ENCODE measurements at regions not wholly inside any gene's neighbourhood (a gene's known extent, or its start where the extent isn't known, plus 50 kb on each side); places are given as distances from the start of the nearest gene placed in this dataset.

GRCh38 chr2:119069781-119070180 lies 88.8 kb downstream of the C1QL2 start:
- peaks cover 47% of the 10 kb centered on the region for H3K27me3 ChIP-seq
- H3K4me3 ChIP-seq, result no peak overlapping the region
- TF ChIP-seq POLR2AphosphoS5 (IDR thresholded peaks at IDR 0.05) (no peak), EP300 (IDR thresholded peaks at IDR 0.05) (no peak), CTCF (IDR thresholded peaks at IDR 0.05) (no peak), POLR2A (IDR thresholded peaks at IDR 0.05) (no peak)
- WGBS, 2 donors (ENCODE audit: low coverage in 1 of 2), result 64% methylated on average over 8 of the region's 8 CpGs; no CpG with 5 or more reads in 1 of the 2 donors
- no peaks in the 10 kb centered on the region for H3K9me3 ChIP-seq
- ATAC-seq, result no peak
- H3K4me1 ChIP-seq, result no peaks in the 10 kb centered on the region
- no peak overlapping the region for H3K27ac ChIP-seq
- no peaks in the 10 kb centered on the region for H3K36me3 ChIP-seq

- 36 to 40% methylated on average over 3 to 4 of the region's 7 CpGs for WGBS, 2 donors (ENCODE audit: low coverage in 1 of 2)
- TF ChIP-seq CTCF (IDR thresholded peaks at IDR 0.05) (no peak), POLR2AphosphoS5 (IDR thresholded peaks at IDR 0.05) (no peak), POLR2A (IDR thresholded peaks at IDR 0.05) (no peak), EP300 (IDR thresholded peaks at IDR 0.05) (no peak)
- Histone ChIP-seq H3K27me3 (peaks cover 35% of the 10 kb centered on the region), H3K36me3 (no peaks in the 10 kb centered on the region), H3K27ac (no peak overlapping the region), H3K4me1 (no peaks in the 10 kb centered on the region), H3K9me3 (peaks cover 0 to 11% (median 0%) of the 10 kb centered on the region in 3 donors), H3K4me3 (no peak overlapping the region)
- no peak for ATAC-seq
Observed at GRCh38 chr2:119068154-119068725, 90.3 kb downstream of the C1QL2 start.

- Histone ChIP-seq H3K9me3 (peaks cover 0 to 11% (median 0%) of the 10 kb centered on the region in 3 donors), H3K27me3 (peaks cover 28% of the 10 kb centered on the region), H3K36me3 (no peaks in the 10 kb centered on the region), H3K4me1 (no peaks in the 10 kb centered on the region), H3K27ac (no peak overlapping the region), H3K4me3 (no peak overlapping the region)
- ATAC-seq, result no peak
- WGBS, 2 donors (ENCODE audit: low coverage in 1 of 2), result 83% methylated on average over 1 of the region's 2 CpGs; no CpG with 5 or more reads in 1 of the 2 donors
- TF ChIP-seq CTCF (IDR thresholded peaks at IDR 0.05), result no peak
- no peak for TF ChIP-seq POLR2A (IDR thresholded peaks at IDR 0.05)
- TF ChIP-seq POLR2AphosphoS5 (IDR thresholded peaks at IDR 0.05), result no peak
- no peak for TF ChIP-seq EP300 (IDR thresholded peaks at IDR 0.05)
Observed at GRCh38 chr2:119066272-119066804, 92.2 kb downstream of the C1QL2 start.

- ATAC-seq, result no peak
- peaks cover 21% of the 10 kb centered on the region for H3K27me3 ChIP-seq
- TF ChIP-seq POLR2AphosphoS5 (IDR thresholded peaks at IDR 0.05), result no peak
- TF ChIP-seq POLR2A (IDR thresholded peaks at IDR 0.05), result no peak
- no peak for TF ChIP-seq CTCF (IDR thresholded peaks at IDR 0.05)
- no peak for TF ChIP-seq EP300 (IDR thresholded peaks at IDR 0.05)
- H3K4me3 ChIP-seq, result no peak overlapping the region
- H3K27ac ChIP-seq, result no peak overlapping the region
- no peaks in the 10 kb centered on the region for H3K36me3 ChIP-seq
- no peaks in the 10 kb centered on the region for H3K4me1 ChIP-seq
- H3K9me3 ChIP-seq, result peaks cover 0 to 11% (median 0%) of the 10 kb centered on the region in 3 donors
Observed at GRCh38 chr2:119065146-119065545, 93.4 kb downstream of the C1QL2 start.

DNA sequence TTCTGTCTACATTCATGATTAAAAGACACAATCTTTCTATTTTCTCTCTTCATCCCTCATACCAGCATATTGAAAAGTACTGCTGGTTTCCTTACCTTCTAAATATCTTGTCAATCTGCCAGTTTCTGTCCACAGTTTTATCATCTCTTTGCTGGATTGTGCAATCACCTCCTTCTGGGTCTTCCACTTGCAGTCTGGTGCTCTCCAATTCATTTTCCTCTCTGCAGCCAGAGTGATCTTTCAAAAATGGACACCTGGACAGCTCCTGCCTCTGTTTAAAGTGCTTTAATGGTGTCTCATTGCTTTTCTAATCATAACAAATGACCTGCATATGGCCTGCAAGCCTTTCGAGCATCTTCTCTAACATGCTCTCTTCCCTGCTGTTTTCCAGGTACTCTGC lies 94.0 kb downstream of the C1QL2 start:
- no peak overlapping the region for H3K4me3 ChIP-seq
- WGBS, 2 donors (ENCODE audit: low coverage in 1 of 2), result 8 to 25% methylated on average over 1 of the region's 1 CpG
- H3K9me3 ChIP-seq, result peaks cover 0 to 11% (median 0%) of the 10 kb centered on the region in 3 donors
- H3K27me3 ChIP-seq, result peaks cover 21% of the 10 kb centered on the region
- no peaks in the 10 kb centered on the region for H3K4me1 ChIP-seq
- no peak for ATAC-seq
- no peaks in the 10 kb centered on the region for H3K36me3 ChIP-seq
- TF ChIP-seq EP300 (IDR thresholded peaks at IDR 0.05), result no peak
- no peak for TF ChIP-seq CTCF (IDR thresholded peaks at IDR 0.05)
- TF ChIP-seq POLR2AphosphoS5 (IDR thresholded peaks at IDR 0.05), result no peak
- H3K27ac ChIP-seq, result no peak overlapping the region
